K562 (cell line): ENCODE measurements at regions not wholly inside any gene's neighbourhood (a gene's known extent, or its start where the extent isn't known, plus 50 kb on each side); places are given as distances from the start of the nearest gene placed in this dataset.

Experiments
- CCNT2 ChIP-seq: IDR thresholded peaks from 2 replicates; pipeline ENCODE4 v1.6.1; 2011; ENCODE audit warnings: borderline replicate concordance, low read depth, mild to moderate bottlenecking, moderate library complexity, mixed read lengths, low read length; ENCODE audit not compliant: insufficient read length; ENCODE audit errors: extremely low read depth
- CTCF ChIP-seq, 3 experiments: IDR thresholded peaks in 2 of 3; conservative IDR thresholded peaks in 1 of 3; 2 replicates each; pipeline ENCODE4 v1.5.1; 2011 to 2012; ENCODE audit warnings: low read length in 3 of 3, mild to moderate bottlenecking in 3 of 3, control low read depth in 2 of 3, improper control_type of control experiment in 1 of 3, inconsistent platforms in 1 of 3, low read depth in 1 of 3, mixed read lengths in 1 of 3, moderate library complexity in 1 of 3; ENCODE audit not compliant: insufficient read depth in 2 of 3
- DNMT1 ChIP-seq: fragments of 450-650 bp; IDR thresholded peaks from 2 replicates; pipeline ENCODE4 v1.6.1; 2016; ENCODE audit warnings: antibody characterized with exemption, mild to moderate bottlenecking
- MAFG ChIP-seq: fragments of 450-650 bp; conservative IDR thresholded peaks from 2 replicates; pipeline ENCODE4 v1.6.1; 2016; ENCODE audit warnings: missing genetic modification characterization, missing compliant biosample characterization
- POLR2A ChIP-seq: fragments of 450-650 bp; conservative IDR thresholded peaks from 2 replicates; pipeline ENCODE4 v1.6.1; 2016
- POLR2AphosphoS5 ChIP-seq: IDR thresholded peaks from 2 replicates; pipeline ENCODE4 v1.6.1; 2011; ENCODE audit warnings: mild to moderate bottlenecking, low read depth, low read length, moderate library complexity; ENCODE audit not compliant: control insufficient read depth, insufficient read depth
- RAD21 ChIP-seq, 2 experiments: fragments of 250-450 bp in 1 of 2; fragments of 450-650 bp in 1 of 2; sonication (Bioruptor Pico) in 1 of 2; formaldehyde crosslinking in 1 of 2; IDR thresholded peaks in 1 of 2; conservative IDR thresholded peaks in 1 of 2; 2 replicates each; pipeline versions ENCODE4 v1.4.0 to v1.8.0; 2020 to 2022; ENCODE audit warnings: mild to moderate bottlenecking in 2 of 2, moderate library complexity in 1 of 2
- SLC30A9 ChIP-seq: fragments of 250-450 bp; sonication (Bioruptor Pico); IDR thresholded peaks from 2 replicates; pipeline ENCODE4 v1.8.0; 2022; ENCODE audit warnings: mild to moderate bottlenecking, moderate library complexity
- SRSF9 ChIP-seq: fragments of 200-400 bp; formaldehyde crosslinking; IDR thresholded peaks from 2 replicates; pipeline ENCODE4 v1.6.1; 2017; ENCODE audit warnings: low read depth, low read length, borderline replicate concordance
- ZBTB7A ChIP-seq: IDR thresholded peaks from 2 replicates; pipeline ENCODE4 v1.6.1; 2011; ENCODE audit warnings: low read depth, mild to moderate bottlenecking, low read length, moderate library complexity, borderline replicate concordance; ENCODE audit not compliant: control insufficient read depth
- ZC3H11A ChIP-seq: IDR thresholded peaks from 2 replicates; pipeline ENCODE4 v1.6.1; 2012; ENCODE audit warnings: low read depth, low read length, improper control_type of control experiment

DNA sequence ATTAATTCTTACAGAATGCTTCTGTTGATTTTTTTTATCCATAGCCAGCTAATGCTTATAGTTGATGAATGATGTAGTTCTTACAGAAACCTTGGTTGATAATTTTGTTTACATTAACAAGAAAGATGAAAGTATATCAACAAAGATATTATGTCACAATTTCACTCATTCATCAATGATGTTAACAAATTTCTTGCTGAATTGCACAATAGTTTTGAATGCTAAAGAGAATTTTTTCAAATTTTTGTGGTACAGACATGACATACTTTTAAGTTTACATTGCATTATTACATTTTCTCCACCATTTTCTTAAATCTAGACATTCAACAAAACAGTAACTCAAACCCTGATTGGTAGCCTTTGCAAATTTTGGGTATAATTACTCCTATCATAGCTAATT, 236.3 kb downstream of the FOXD2 start:
- TF ChIP-seq SRSF9 (no peak), MAFG (tag) (no peak), ZBTB7A (no peak), CCNT2 (no peak), DNMT1 (no peak), CTCF (IDR thresholded peaks at IDR 0.05 in 2 of 3, conservative IDR thresholded peaks at IDR 0.05 in 1 of 3; ENCODE audit: insufficient read depth in 2 of 3, low read depth in 1 of 3, low read length in 3 of 3) (no peak), RAD21 (CRISPR knock-in tag; conservative IDR thresholded peaks at IDR 0.05 in 1 of 2, IDR thresholded peaks at IDR 0.05 in 1 of 2) (no peak), ZC3H11A (no peak), SLC30A9 (CRISPR knock-in tag) (no peak), POLR2AphosphoS5 (no peak), POLR2A (no peak)
